Peyer's patch (tissue), 4 donors: ENCODE measurements at regions not wholly inside any gene's neighbourhood (a gene's known extent, or its start where the extent isn't known, plus 50 kb on each side); places are given as distances from the start of the nearest gene placed in this dataset.

Source experiments
- DNase-seq, 3 donors: peaks; one replicate each; pipeline ENCODE4 v3.0.0-alpha.2; 2017 to 2019
- H3K27ac ChIP-seq, 4 donors: fragments of 200-600 bp; sonication (generic); one replicate each; pipeline ENCODE4 v1.5.1; 2016 to 2019
- H3K27me3 ChIP-seq, 2 donors: fragments of 200-600 bp; sonication (generic); one replicate each; pipeline ENCODE4 v1.5.1; 2019
- H3K36me3 ChIP-seq, 3 donors: fragments of 200-600 bp; sonication (generic); one replicate each; pipeline ENCODE4 v1.5.1; 2016 to 2019
- H3K4me1 ChIP-seq, 4 donors: fragments of 200-600 bp; sonication (generic); one replicate each; pipeline ENCODE4 v1.5.1; 2016 to 2019
- H3K4me3 ChIP-seq, 4 donors: fragments of 200-600 bp; sonication (generic); 1 replicate in 3 of 4; 2 replicates in 1 of 4; pipeline ENCODE4 v1.5.1; 2016 to 2019; ENCODE audit warnings: mild to moderate bottlenecking in 1 of 4
- H3K9me3 ChIP-seq, 4 donors: fragments of 200-600 bp; sonication (generic); one replicate each; pipeline ENCODE4 v1.5.1; 2016 to 2019; ENCODE audit warnings: mild to moderate bottlenecking in 1 of 4
- POLR2A ChIP-seq, 2 donors: fragments of 450-650 bp; IDR thresholded peaks; one replicate each; pipeline ENCODE4 v1.5.1; 2017; ENCODE audit warnings: antibody characterized with exemption in 2 of 2, mild to moderate bottlenecking in 2 of 2, moderate library complexity in 2 of 2
- TF ChIP-seq, protein P1 (sequence below), 6 experiments: fragments of 450-650 bp in 4 of 6; fragments of 200-600 bp in 2 of 6; sonication (generic) in 1 of 6; IDR thresholded peaks; one replicate each; pipeline ENCODE4 v1.5.1; 2017 to 2019; ENCODE audit warnings: antibody characterized with exemption in 6 of 6, mild to moderate bottlenecking in 3 of 6, moderate library complexity in 1 of 6

DNA sequence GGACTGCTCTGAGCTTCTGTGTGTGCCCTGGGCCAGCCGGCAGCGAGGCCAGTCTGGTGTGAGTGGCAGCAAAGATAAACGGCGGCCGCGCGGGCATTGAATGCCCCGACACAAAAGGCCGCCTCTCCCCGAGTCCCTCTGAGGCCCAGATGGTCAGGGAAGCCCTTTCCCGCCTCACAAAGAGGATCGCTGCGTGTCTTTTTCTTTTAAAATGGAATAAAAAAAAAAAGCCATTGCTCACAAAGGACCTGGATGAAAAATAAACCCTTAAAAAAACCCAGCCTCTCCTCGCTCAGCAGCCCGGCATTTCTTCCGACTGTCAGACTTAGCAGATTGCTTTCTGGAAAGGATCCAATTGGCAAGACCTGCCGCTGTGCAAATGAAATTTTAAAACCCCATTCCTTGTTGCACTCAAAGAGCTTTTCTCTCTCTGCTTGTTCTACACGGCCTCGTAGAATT is 578.7 kb downstream of the BCOR start:
- Histone ChIP-seq H3K9me3 (no peaks in the 10 kb centered on the region), H3K27me3 (no peaks in the 10 kb centered on the region), H3K36me3 (no peaks in the 10 kb centered on the region), H3K4me3 (no peak overlapping the region), H3K4me1 (no peaks in the 10 kb centered on the region), H3K27ac (no peak overlapping the region)
- TF ChIP-seq, protein P1, sequence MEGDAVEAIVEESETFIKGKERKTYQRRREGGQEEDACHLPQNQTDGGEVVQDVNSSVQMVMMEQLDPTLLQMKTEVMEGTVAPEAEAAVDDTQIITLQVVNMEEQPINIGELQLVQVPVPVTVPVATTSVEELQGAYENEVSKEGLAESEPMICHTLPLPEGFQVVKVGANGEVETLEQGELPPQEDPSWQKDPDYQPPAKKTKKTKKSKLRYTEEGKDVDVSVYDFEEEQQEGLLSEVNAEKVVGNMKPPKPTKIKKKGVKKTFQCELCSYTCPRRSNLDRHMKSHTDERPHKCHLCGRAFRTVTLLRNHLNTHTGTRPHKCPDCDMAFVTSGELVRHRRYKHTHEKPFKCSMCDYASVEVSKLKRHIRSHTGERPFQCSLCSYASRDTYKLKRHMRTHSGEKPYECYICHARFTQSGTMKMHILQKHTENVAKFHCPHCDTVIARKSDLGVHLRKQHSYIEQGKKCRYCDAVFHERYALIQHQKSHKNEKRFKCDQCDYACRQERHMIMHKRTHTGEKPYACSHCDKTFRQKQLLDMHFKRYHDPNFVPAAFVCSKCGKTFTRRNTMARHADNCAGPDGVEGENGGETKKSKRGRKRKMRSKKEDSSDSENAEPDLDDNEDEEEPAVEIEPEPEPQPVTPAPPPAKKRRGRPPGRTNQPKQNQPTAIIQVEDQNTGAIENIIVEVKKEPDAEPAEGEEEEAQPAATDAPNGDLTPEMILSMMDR (IDR thresholded peaks at IDR 0.05), result no peak
- no peak for TF ChIP-seq POLR2A (IDR thresholded peaks at IDR 0.05)
- DNase-seq, result no peak

DNA sequence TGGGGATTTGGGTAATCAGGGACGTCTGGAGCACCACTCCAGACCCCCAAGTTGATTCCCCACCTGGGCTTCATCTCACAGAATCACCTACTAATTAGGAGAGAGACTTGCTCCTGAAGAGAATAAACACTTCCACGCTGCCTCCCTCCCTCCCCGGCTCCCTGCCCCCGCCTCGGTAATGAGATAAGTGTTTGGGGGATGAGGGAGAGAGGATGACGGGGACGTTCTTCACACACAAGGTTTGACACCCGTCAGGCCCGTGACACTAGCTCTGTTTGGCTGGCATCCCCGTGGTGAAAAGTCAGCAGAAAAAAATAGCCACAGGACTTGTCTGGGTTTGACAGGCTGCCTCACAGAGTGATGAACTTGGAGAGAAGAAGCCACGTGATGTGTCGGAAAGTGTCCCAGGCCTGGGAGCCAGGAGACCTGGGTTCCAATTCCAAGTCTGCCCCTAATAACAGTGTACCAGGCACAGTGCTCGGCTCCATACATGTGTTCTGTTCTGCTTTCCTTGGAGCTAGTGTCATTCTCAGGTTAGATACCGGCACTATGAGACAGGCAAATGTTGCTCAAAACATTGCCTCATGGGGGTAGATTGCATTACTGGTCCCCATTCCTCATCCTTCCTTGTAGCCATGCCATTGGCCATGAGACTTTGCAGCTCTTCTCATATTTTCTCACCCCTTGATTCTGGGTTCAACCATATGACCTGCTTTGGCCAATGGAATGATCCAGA is 578.0 kb downstream of the BCOR start:
- Histone ChIP-seq H3K4me3 (no peak overlapping the region), H3K27me3 (no peaks in the 10 kb centered on the region), H3K4me1 (no peaks in the 10 kb centered on the region), H3K36me3 (no peaks in the 10 kb centered on the region), H3K27ac (no peak overlapping the region), H3K9me3 (no peaks in the 10 kb centered on the region)
- TF ChIP-seq, protein P1 (IDR thresholded peaks at IDR 0.05), result no peak
- TF ChIP-seq POLR2A (IDR thresholded peaks at IDR 0.05), result no peak
- DNase-seq, result no peak

DNA sequence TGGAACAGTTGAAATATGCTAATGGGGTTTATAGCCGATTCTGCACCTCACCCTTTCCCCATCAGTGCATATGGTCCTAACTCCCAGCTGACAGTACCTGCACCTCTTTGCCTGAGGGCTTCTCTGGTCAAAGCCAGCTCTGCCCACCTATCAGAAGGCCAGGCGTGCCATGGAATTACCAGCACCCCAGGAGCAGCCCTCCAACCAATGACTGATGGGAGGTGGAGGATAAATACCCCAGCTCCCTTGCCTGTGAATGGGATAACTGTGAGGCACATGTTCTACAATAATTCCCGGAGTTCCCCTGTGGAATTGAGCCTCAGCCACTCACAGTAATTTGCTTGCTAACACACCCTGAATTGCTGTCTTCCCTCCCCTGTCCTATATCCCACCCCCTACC is 572.0 kb downstream of the BCOR start:
- H3K27me3 ChIP-seq, result no peaks in the 10 kb centered on the region
- TF ChIP-seq POLR2A (IDR thresholded peaks at IDR 0.05), result no peak
- TF ChIP-seq, protein P1 (IDR thresholded peaks at IDR 0.05), result no peak
- H3K4me1 ChIP-seq, result no peaks in the 10 kb centered on the region
- no peak for DNase-seq
- H3K27ac ChIP-seq, result no peak overlapping the region
- H3K36me3 ChIP-seq, result no peaks in the 10 kb centered on the region
- no peak overlapping the region for H3K4me3 ChIP-seq
- H3K9me3 ChIP-seq, result no peaks in the 10 kb centered on the region

DNA sequence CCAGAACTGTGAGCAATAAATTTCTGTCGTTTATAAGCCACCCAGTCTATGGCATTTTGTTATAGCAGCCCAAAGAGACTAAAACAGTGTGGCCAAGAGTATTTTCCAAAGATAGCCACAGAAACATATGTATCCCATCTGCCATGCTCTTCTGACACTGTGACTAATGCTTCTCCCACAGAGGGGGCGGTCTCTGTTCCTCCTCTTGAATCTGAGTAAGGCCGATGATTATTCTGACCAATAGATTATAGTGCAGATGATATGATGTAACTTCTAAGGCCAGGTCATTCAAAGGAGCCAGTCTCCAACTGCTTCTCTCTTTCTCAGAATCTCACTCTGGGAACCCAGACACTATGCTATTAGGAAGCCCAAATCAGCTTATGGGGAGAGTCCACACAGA is 570.7 kb downstream of the BCOR start:
- no peak for DNase-seq
- no peaks in the 10 kb centered on the region for H3K27me3 ChIP-seq
- no peak overlapping the region for H3K4me3 ChIP-seq
- TF ChIP-seq POLR2A (IDR thresholded peaks at IDR 0.05), result no peak
- TF ChIP-seq, protein P1 (IDR thresholded peaks at IDR 0.05), result no peak
- peaks cover 0 to 2% (median 0%) of the 10 kb centered on the region in 4 donors for H3K9me3 ChIP-seq
- H3K4me1 ChIP-seq, result no peaks in the 10 kb centered on the region
- H3K27ac ChIP-seq, result no peak overlapping the region
- H3K36me3 ChIP-seq, result no peaks in the 10 kb centered on the region

DNA sequence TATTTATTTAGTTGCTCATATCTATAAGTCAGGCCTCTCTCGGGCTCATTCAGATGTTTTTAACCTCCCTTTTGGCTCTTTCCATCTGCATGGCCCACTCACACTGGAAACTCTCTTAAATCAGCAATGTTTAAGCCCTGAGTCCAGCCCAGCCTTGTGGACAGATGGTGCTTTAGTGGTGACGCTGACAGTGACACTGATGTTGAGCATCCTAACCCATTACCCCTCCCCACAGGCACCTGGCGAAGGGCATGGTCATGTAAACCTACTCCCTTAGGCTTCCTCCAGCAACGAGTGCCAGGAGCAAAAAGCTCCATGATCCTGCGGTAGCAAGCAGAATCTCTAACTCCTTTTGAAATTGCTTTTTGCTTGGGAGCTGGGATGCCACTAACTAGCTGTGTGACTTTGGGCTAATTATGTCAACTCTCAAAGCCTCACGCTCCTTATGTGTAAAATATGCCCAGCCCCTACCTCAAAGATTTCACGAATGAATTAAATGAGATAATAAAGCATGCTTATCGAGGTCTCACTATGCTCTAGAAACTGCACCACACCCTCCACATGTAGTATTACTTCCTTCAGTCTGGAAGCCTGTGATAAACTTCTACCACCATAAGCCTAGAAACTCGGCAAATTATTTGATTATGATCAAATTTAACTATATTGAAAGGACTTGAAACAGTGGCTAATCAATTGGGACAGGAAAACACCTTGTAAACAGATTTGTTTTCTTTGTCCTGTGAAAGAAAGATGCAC is 569.4 kb downstream of the BCOR start:
- no peak overlapping the region for H3K27ac ChIP-seq
- H3K4me1 ChIP-seq, result no peaks in the 10 kb centered on the region
- no peak overlapping the region for H3K4me3 ChIP-seq
- DNase-seq, result no peak
- no peaks in the 10 kb centered on the region for H3K36me3 ChIP-seq
- H3K27me3 ChIP-seq, result no peaks in the 10 kb centered on the region
- TF ChIP-seq, protein P1 (IDR thresholded peaks at IDR 0.05), result no peak
- no peak for TF ChIP-seq POLR2A (IDR thresholded peaks at IDR 0.05)
- H3K9me3 ChIP-seq, result peaks cover 0 to 2% (median 0%) of the 10 kb centered on the region in 4 donors
